DOHH2 (cell line): ENCODE measurements at regions not wholly inside any gene's neighbourhood (a gene's known extent, or its start where the extent isn't known, plus 50 kb on each side); places are given as distances from the start of the nearest gene placed in this dataset.

Experiments
- EZH2phosphoT487 ChIP-seq: fragments of 200-600 bp; sonication (generic); IDR thresholded peaks from 2 replicates; pipeline ENCODE4 v1.6.1; 2017; ENCODE audit warnings: borderline replicate concordance, mild to moderate bottlenecking, antibody characterized with exemption, low read length, moderate library complexity, mixed read lengths
- TF ChIP-seq, protein P1 (sequence below): fragments of 200-600 bp; sonication (generic); IDR thresholded peaks from one replicate; pipeline ENCODE4 v1.5.1; 2014; ENCODE audit warnings: antibody characterized with exemption, mild to moderate bottlenecking, low read depth, low read length; ENCODE audit not compliant: poor library complexity, severe bottlenecking

DNA sequence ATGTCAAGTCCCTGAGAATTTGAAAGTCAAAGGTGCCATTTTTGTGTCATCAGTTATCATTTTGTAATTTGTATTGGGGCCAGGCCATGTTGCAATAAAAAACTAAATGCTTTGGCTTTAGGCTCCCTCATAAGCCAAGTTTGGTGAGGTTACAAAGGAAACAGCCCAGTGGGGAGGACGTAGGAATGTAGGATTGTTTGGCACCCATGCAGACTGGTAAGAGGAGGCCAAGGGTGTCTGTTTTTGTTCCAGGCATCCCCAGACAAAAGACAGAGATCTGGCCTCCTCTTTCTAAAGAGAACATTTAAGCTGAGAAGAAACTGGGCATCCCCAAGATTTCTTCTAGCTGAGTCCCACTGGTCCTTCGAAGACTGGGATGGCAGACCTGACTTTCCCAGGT is 111.7 kb downstream of the SUDS3 start:
- TF ChIP-seq, protein P1, sequence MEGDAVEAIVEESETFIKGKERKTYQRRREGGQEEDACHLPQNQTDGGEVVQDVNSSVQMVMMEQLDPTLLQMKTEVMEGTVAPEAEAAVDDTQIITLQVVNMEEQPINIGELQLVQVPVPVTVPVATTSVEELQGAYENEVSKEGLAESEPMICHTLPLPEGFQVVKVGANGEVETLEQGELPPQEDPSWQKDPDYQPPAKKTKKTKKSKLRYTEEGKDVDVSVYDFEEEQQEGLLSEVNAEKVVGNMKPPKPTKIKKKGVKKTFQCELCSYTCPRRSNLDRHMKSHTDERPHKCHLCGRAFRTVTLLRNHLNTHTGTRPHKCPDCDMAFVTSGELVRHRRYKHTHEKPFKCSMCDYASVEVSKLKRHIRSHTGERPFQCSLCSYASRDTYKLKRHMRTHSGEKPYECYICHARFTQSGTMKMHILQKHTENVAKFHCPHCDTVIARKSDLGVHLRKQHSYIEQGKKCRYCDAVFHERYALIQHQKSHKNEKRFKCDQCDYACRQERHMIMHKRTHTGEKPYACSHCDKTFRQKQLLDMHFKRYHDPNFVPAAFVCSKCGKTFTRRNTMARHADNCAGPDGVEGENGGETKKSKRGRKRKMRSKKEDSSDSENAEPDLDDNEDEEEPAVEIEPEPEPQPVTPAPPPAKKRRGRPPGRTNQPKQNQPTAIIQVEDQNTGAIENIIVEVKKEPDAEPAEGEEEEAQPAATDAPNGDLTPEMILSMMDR, result no peak
- TF ChIP-seq EZH2phosphoT487, result no peak
